IMR-90 (cell line): ENCODE measurements at regions not wholly inside any gene's neighbourhood (a gene's known extent, or its start where the extent isn't known, plus 50 kb on each side); places are given as distances from the start of the nearest gene placed in this dataset.

Source experiments
- ATAC-seq: fragments of 200-7000 bp; cut with Tn5 transposase; 2 replicates; pipeline ENCODE4 v1.9.1; 2020; ENCODE audit warnings: low read depth, mild to moderate bottlenecking, moderate library complexity
- BruUV-seq: library from RNA; stranded (reverse); fragments of 400-500 nt; replicated peaks from 2 replicates; lab custom pipeline; 2021; lab: Mats Ljungman, UMichigan
- CTCF ChIA-PET: fragments of 300-600 bp; formaldehyde crosslinking; extraction: SDS; loops from one replicate; lab custom pipeline; 2021; ENCODE audit warnings: antibody characterized with exemption; lab: Yijun Ruan, JAX
- POLR2A ChIA-PET: fragments of 300-600 bp; sonication (Branson Sonifier 250); formaldehyde crosslinking; loops from one replicate; lab custom pipeline; 2022; ENCODE audit warnings: antibody characterized with exemption; ENCODE audit not compliant: unreplicated experiment; lab: Charles Lee
- DNase-seq: peaks from one replicate; pipeline ENCODE4 v3.0.0; 2013
- H2AFZ ChIP-seq: replicated peaks from 2 replicates; pipeline ENCODE3; 2013; ENCODE audit warnings: low read length, mild to moderate bottlenecking; ENCODE audit not compliant: poor library complexity
- H2AK5ac ChIP-seq: 2 replicates; pipeline ENCODE4 v1.6.1; 2013; ENCODE audit warnings: low read depth, low read length, inconsistent platforms
- H2AK9ac ChIP-seq: replicated peaks from 2 replicates; pipeline ENCODE3; 2013; ENCODE audit warnings: mild to moderate bottlenecking, low read depth, low read length, moderate library complexity; ENCODE audit not compliant: poor library complexity
- H2BK120ac ChIP-seq: 2 replicates; pipeline ENCODE4 v1.6.1; 2013; ENCODE audit warnings: low read depth, low read length, inconsistent platforms
- H2BK15ac ChIP-seq: 3 replicates; pipeline ENCODE4 v1.6.1; 2013; ENCODE audit warnings: low read depth, low read length, inconsistent platforms
- H2BK20ac ChIP-seq: 2 replicates; pipeline ENCODE4 v1.6.1; 2013; ENCODE audit warnings: low read depth, mild to moderate bottlenecking, inconsistent platforms, low read length, moderate library complexity
- H2BK5ac ChIP-seq: 2 replicates; pipeline ENCODE4 v1.6.1; 2013; ENCODE audit warnings: mild to moderate bottlenecking, low read depth, low read length, inconsistent platforms; ENCODE audit not compliant: poor library complexity, severe bottlenecking
- H3K14ac ChIP-seq: replicated peaks from 2 replicates; pipeline ENCODE4 v1.6.1; 2013; ENCODE audit warnings: low read depth, low read length, inconsistent platforms
- H3K18ac ChIP-seq: 2 replicates; pipeline ENCODE4 v1.6.1; 2013; ENCODE audit warnings: low read depth, low read length, control low read depth
- H3K23ac ChIP-seq: 2 replicates; pipeline ENCODE4 v1.6.1; 2013; ENCODE audit warnings: low read depth, low read length, inconsistent platforms
- H3K27ac ChIP-seq: 2 replicates; pipeline ENCODE4 v1.5.1; 2013; ENCODE audit warnings: mild to moderate bottlenecking, control low read depth, low read length; ENCODE audit not compliant: insufficient read depth
- H3K27me3 ChIP-seq: 2 replicates; pipeline ENCODE4 v1.6.1; 2013; ENCODE audit warnings: low read length; ENCODE audit not compliant: control insufficient read depth, insufficient read depth
- H3K36me3 ChIP-seq: 2 replicates; pipeline ENCODE4 v1.6.1; 2013; ENCODE audit warnings: low read length, mixed read lengths; ENCODE audit not compliant: control insufficient read depth, insufficient read depth
- H3K4ac ChIP-seq: 2 replicates; pipeline ENCODE4 v1.6.1; 2013; ENCODE audit warnings: low read depth, low read length, inconsistent platforms
- H3K4me1 ChIP-seq: 2 replicates; pipeline ENCODE4 v1.6.1; 2013; ENCODE audit warnings: low read length, mixed read lengths; ENCODE audit not compliant: control insufficient read depth, insufficient read depth
- H3K4me2 ChIP-seq: 2 replicates; pipeline ENCODE4 v1.6.1; 2013; ENCODE audit warnings: low read depth, mild to moderate bottlenecking, control low read depth, low read length, moderate library complexity
- H3K4me3 ChIP-seq: 2 replicates; pipeline ENCODE4 v1.5.1; 2013; ENCODE audit warnings: low read depth, mild to moderate bottlenecking, control low read depth, low read length, moderate library complexity; ENCODE audit not compliant: insufficient read depth
- H3K56ac ChIP-seq: 2 replicates; pipeline ENCODE4 v1.6.1; 2013; ENCODE audit warnings: low read length, inconsistent platforms; ENCODE audit not compliant: insufficient read depth; ENCODE audit errors: extremely low read depth
- H3K79me1 ChIP-seq, 2 experiments: 2 replicates each; pipeline ENCODE4 v1.6.1; 2013; ENCODE audit warnings: low read length in 2 of 2, inconsistent platforms in 1 of 2, low read depth in 1 of 2
- H3K9ac ChIP-seq: 2 replicates; pipeline ENCODE4 v1.6.1; 2013; ENCODE audit warnings: low read depth, low read length, control low read depth
- H3K9me1 ChIP-seq: 2 replicates; pipeline ENCODE4 v1.6.1; 2013; ENCODE audit warnings: low read length, inconsistent platforms; ENCODE audit not compliant: insufficient read depth
- H3K9me3 ChIP-seq: 2 replicates; pipeline ENCODE4 v1.6.1; 2013; ENCODE audit warnings: low read length; ENCODE audit not compliant: control insufficient read depth, insufficient read depth
- H4K20me1 ChIP-seq: 2 replicates; pipeline ENCODE4 v1.6.1; 2013; ENCODE audit warnings: low read length, inconsistent platforms; ENCODE audit not compliant: insufficient read depth
- H4K5ac ChIP-seq: 2 replicates; pipeline ENCODE4 v1.6.1; 2013; ENCODE audit warnings: mild to moderate bottlenecking, low read depth, low read length, control low read depth
- H4K8ac ChIP-seq, 2 experiments: 2 replicates each; pipeline ENCODE4 v1.6.1; 2013; ENCODE audit warnings: low read depth in 2 of 2, low read length in 2 of 2, control low read depth in 1 of 2, inconsistent platforms in 1 of 2
- H4K91ac ChIP-seq: 2 replicates; pipeline ENCODE4 v1.6.1; 2013; ENCODE audit warnings: low read depth, low read length, inconsistent platforms; ENCODE audit not compliant: insufficient read depth
- CHD1 ChIP-seq: IDR thresholded peaks from 2 replicates; pipeline ENCODE4 v1.6.1; 2012; ENCODE audit warnings: low read depth, low read length, improper control_type of control experiment
- POLR2A ChIP-seq: IDR thresholded peaks from 2 replicates; pipeline ENCODE4 v1.6.1; 2012; ENCODE audit warnings: mild to moderate bottlenecking, low read depth, low read length
- USF2 ChIP-seq: fragments of 150-350 bp; IDR thresholded peaks from 2 replicates; pipeline ENCODE4 v1.6.1; 2017; ENCODE audit warnings: mild to moderate bottlenecking, antibody characterized with exemption, low read length, low read depth
- WGBS, 2 experiments: methylation state at CpG; one replicate each; pipeline versions ENCODE4 v1.1.5 to v1.1.7; 2013; ENCODE audit warnings: missing lambda C conversion rate in 2 of 2; ENCODE audit not compliant: insufficient read length in 1 of 2; ENCODE audit errors: extremely low coverage in 2 of 2; 5-methylcytosine and 5-hydroxymethylcytosine counted together
- dilution Hi-C: fragments of 300-500 bp; cut with HindIII; formaldehyde crosslinking; loops from one replicate; pipeline ENCODE4 v1.14.3; 2018; ENCODE audit warnings: low sequenced_read_pairs; ENCODE audit not compliant: unreplicated experiment
- in situ Hi-C: fragments of 300-500 bp; cut with MboI; formaldehyde crosslinking; loops from 3 replicates; pipeline ENCODE4 v1.14.3; 2019; ENCODE audit warnings: low sequenced_read_pairs, inconsistent platforms, mixed read lengths
- intact Hi-C: fragments of 100-400 bp; cut with micrococcal nuclease; formaldehyde crosslinking; loops from 2 replicates; pipeline ENCODE4 v1.10.0; 2022

GRCh38 chr5:158124606-158125316, 265.8 kb upstream of the CLINT1 start:
- Histone ChIP-seq H2AK5ac (no peak overlapping the region), H3K18ac (no peak overlapping the region), H3K79me1 (no peaks in the 10 kb centered on the region), H4K20me1 (no peaks in the 10 kb centered on the region), H3K9me1 (no peaks in the 10 kb centered on the region), H2BK5ac (no peak overlapping the region), H3K14ac (no peak overlapping the region), H3K9ac (no peak overlapping the region), H3K36me3 (no peaks in the 10 kb centered on the region), H4K8ac (no peak overlapping the region), H3K9me3 (no peaks in the 10 kb centered on the region), H4K5ac (no peak overlapping the region), H3K56ac (no peak overlapping the region), H3K4me3 (no peak overlapping the region), H4K91ac (no peak overlapping the region), H3K4me1 (no peaks in the 10 kb centered on the region), H2BK120ac (no peak overlapping the region), H2AFZ (no peak overlapping the region), H3K23ac (no peak overlapping the region), H3K27me3 (no peaks in the 10 kb centered on the region), H2BK20ac (no peak overlapping the region), H3K27ac (no peak overlapping the region), H3K4me2 (no peak overlapping the region), H3K4ac (no peak overlapping the region), H2AK9ac (no peak overlapping the region), H2BK15ac (no peak overlapping the region)
- dilution Hi-C loops, result no loop called here
- WGBS, 2 experiments, result no CpG with 5 or more reads among the region's 3 CpGs
- ChIA-PET POLR2A (no interaction called here), CTCF (interaction anchor here (1.4 kb wide), 1 partner anchor 50 kb away, joined by 3 read pairs; no protein-coding TSS in a partner anchor)
- DNase-seq (no peak), ATAC-seq (no peak)
- TF ChIP-seq POLR2A, result no peak
- TF ChIP-seq CHD1, result no peak
- no peak for TF ChIP-seq USF2
- BruUV-seq, result no TSS peak
- intact Hi-C loops, result no loop called here
- in situ Hi-C loops, result no loop called here
